Kidney (tissue), 13 donors: ENCODE measurements at regions not wholly inside any gene's neighbourhood (a gene's known extent, or its start where the extent isn't known, plus 50 kb on each side); places are given as distances from the start of the nearest gene placed in this dataset.
A peak's percentile ranks its signal among the peaks of the same experiment; 100 is the strongest.

ENCODE experiments used
- DNase-seq, 5 donors: peaks; one replicate each; pipeline ENCODE4 v3.0.0-alpha.2; 2013 to 2020
- FAIRE-seq: peaks from 2 replicates; lab custom pipeline; 2012; peaks lifted over from hg19 to GRCh38; lab: Jason Lieb, UNC
- H3K27ac ChIP-seq, 2 donors: one replicate each; pipeline ENCODE4 v1.7.0; 2013; ENCODE audit warnings: low read depth in 2 of 2, low read length in 2 of 2, inconsistent platforms in 1 of 2
- H3K27me3 ChIP-seq: one replicate; pipeline ENCODE4 v1.7.1; 2013; ENCODE audit warnings: low read length, inconsistent platforms; ENCODE audit not compliant: control insufficient read depth, insufficient read depth
- H3K36me3 ChIP-seq, 3 donors: one replicate each; pipeline versions ENCODE4 v1.7.0 to v1.7.1; 2013; ENCODE audit warnings: low read length in 3 of 3, control low read depth in 1 of 3, inconsistent platforms in 1 of 3; ENCODE audit not compliant: insufficient read depth in 3 of 3, control insufficient read depth in 2 of 3
- H3K4me1 ChIP-seq, 3 donors: one replicate each; pipeline versions ENCODE4 v1.7.0 to v1.7.1; 2013; ENCODE audit warnings: low read length in 3 of 3, inconsistent platforms in 1 of 3, low read depth in 1 of 3; ENCODE audit not compliant: control insufficient read depth in 2 of 3, insufficient read depth in 2 of 3
- H3K4me3 ChIP-seq, 3 donors: one replicate each; pipeline versions ENCODE4 v1.7.0 to v1.8.1; 2013; ENCODE audit warnings: low read length in 3 of 3, control low read depth in 1 of 3, inconsistent platforms in 1 of 3
- H3K9ac ChIP-seq, 3 donors: one replicate each; pipeline versions ENCODE4 v1.7.0 to v1.7.1; 2013; ENCODE audit warnings: low read length in 3 of 3, control low read depth in 1 of 3, inconsistent platforms in 1 of 3
- H3K9me3 ChIP-seq, 3 donors: one replicate each; pipeline versions ENCODE4 v1.7.0 to v1.7.1; 2013; ENCODE audit warnings: low read length in 3 of 3, control low read depth in 1 of 3, inconsistent platforms in 1 of 3; ENCODE audit not compliant: control insufficient read depth in 2 of 3, insufficient read depth in 1 of 3
- CTCF ChIP-seq: IDR thresholded peaks from 3 replicates; pipeline ENCODE4 v1.5.1; 2012; ENCODE audit warnings: mild to moderate bottlenecking, moderate library complexity, borderline replicate concordance; ENCODE audit not compliant: insufficient read depth; ENCODE audit errors: extremely low read depth
- intact Hi-C: fragments of 100-400 bp; cut with DNase I; formaldehyde crosslinking; loops from one replicate; pipeline ENCODE4 v1.11.1; 2022
- donor health status: control.
- donor health status: control.
- donor health status: control.
- donor health status: control.
- donor health status: control.
- donor health status: DM: yes; HTN: yes; CAD: no.
- donor health status: Normal renal cell carcinoma (clear cell type).

GRCh38 chr9:82604947-82605656 is 457.8 kb downstream of the RASEF start:
- Histone ChIP-seq H3K9ac (no peak overlapping the region), H3K4me1 (no peaks in the 10 kb centered on the region), H3K4me3 (no peak overlapping the region), H3K27me3 (no peaks in the 10 kb centered on the region), H3K27ac (no peak overlapping the region), H3K9me3 (no peaks in the 10 kb centered on the region), H3K36me3 (no peaks in the 10 kb centered on the region)
- intact Hi-C loops = no loop called here
- peak in 3 of 5 donors; percentile 34 to 86 (median 65) for DNase-seq
- no peak for TF ChIP-seq CTCF
- no peak for FAIRE-seq

- no peaks in the 10 kb centered on the region for H3K27me3 ChIP-seq
- H3K9ac ChIP-seq = no peak overlapping the region
- H3K4me3 ChIP-seq = no peak overlapping the region
- DNase-seq (no peak), FAIRE-seq (no peak)
- TF ChIP-seq CTCF = no peak
- H3K9me3 ChIP-seq = no peaks in the 10 kb centered on the region
- no peaks in the 10 kb centered on the region for H3K36me3 ChIP-seq
- no peaks in the 10 kb centered on the region for H3K4me1 ChIP-seq
- intact Hi-C loops = no loop called here
- no peak overlapping the region for H3K27ac ChIP-seq
These were observed 457.3 kb downstream of the RASEF start for GRCh38 chr9:82605657-82606031.

- FAIRE-seq = no peak
- no peak for DNase-seq
- no peaks in the 10 kb centered on the region for H3K9me3 ChIP-seq
- H3K9ac ChIP-seq = no peak overlapping the region
- no peak overlapping the region for H3K4me3 ChIP-seq
- intact Hi-C loops = no loop called here
- H3K27ac ChIP-seq = no peak overlapping the region
- H3K4me1 ChIP-seq = no peaks in the 10 kb centered on the region
- H3K36me3 ChIP-seq = no peaks in the 10 kb centered on the region
- H3K27me3 ChIP-seq = no peaks in the 10 kb centered on the region
- no peak for TF ChIP-seq CTCF
These were observed 456.9 kb downstream of the RASEF start for GRCh38 chr9:82606071-82606470.
